Body of pancreas (tissue), 4 donors: ENCODE measurements at regions not wholly inside any gene's neighbourhood (a gene's known extent, or its start where the extent isn't known, plus 50 kb on each side); places are given as distances from the start of the nearest gene placed in this dataset.
"Not testable (repeated sequence)": the region's sequence is repeated elsewhere in the genome, so short reads cannot be mapped to it uniquely, and the experiment has no call there.

Source experiments
- ATAC-seq: fragments of 150-250 bp; one replicate; pipeline ENCODE4 v1.9.1; 2016
- DNase-seq, 4 donors: peaks; one replicate each; pipeline ENCODE4 v3.0.0-alpha.2; 2019
- H3K27ac ChIP-seq, 4 donors: fragments of 200-600 bp; sonication (generic); 1 replicate in 3 of 4; 2 replicates in 1 of 4; pipeline versions ENCODE4 v1.5.1 to v1.6.1; 2016 to 2019; ENCODE audit warnings: mild to moderate bottlenecking in 1 of 4, mixed read lengths in 1 of 4, moderate library complexity in 1 of 4
- H3K27me3 ChIP-seq, 2 donors: fragments of 200-600 bp; sonication (generic); one replicate each; pipeline ENCODE4 v1.6.0; 2016; ENCODE audit warnings: mild to moderate bottlenecking in 1 of 2
- H3K36me3 ChIP-seq, 2 donors: fragments of 200-600 bp; sonication (generic); replicated peaks in 1 of 2; 2 replicates each; pipeline ENCODE4 v1.5.1; 2016; ENCODE audit warnings: low read depth in 2 of 2; ENCODE audit not compliant: insufficient read depth in 1 of 2
- H3K4me1 ChIP-seq: fragments of 200-600 bp; sonication (generic); one replicate; pipeline ENCODE4 v1.6.0; 2016
- H3K4me3 ChIP-seq, 2 donors: fragments of 200-600 bp; sonication (generic); 1 replicate in 1 of 2; 2 replicates in 1 of 2; pipeline ENCODE4 v1.5.1; 2016 to 2019
- H3K9me3 ChIP-seq, 3 donors: fragments of 200-600 bp; sonication (generic); 1 replicate in 2 of 3; 2 replicates in 1 of 3; pipeline ENCODE4 v1.5.1; 2016
- POLR2A ChIP-seq, 3 donors: fragments of 450-650 bp; IDR thresholded peaks; one replicate each; pipeline ENCODE4 v1.6.1; 2016; ENCODE audit warnings: antibody characterized with exemption in 3 of 3, mild to moderate bottlenecking in 2 of 3
- WGBS, 2 donors: methylation state at CpG; one replicate each; pipeline ENCODE4 v1.1.5; 2017; 5-methylcytosine and 5-hydroxymethylcytosine counted together
- intact Hi-C: fragments of 100-400 bp; cut with DNase I; formaldehyde crosslinking; loops from one replicate; pipeline ENCODE4 v1.15.1; 2023
- TF ChIP-seq, protein P1 (sequence below), 7 experiments: fragments of 450-650 bp in 4 of 7; fragments of 200-600 bp in 3 of 7; sonication (generic) in 3 of 7; IDR thresholded peaks; one replicate each; pipeline ENCODE4 v1.5.1; 2016 to 2019; ENCODE audit warnings: antibody characterized with exemption in 7 of 7

GRCh38 chrX:65392284-65392683, 142.3 kb downstream of the LAS1L start:
- Histone ChIP-seq H3K27ac (no peak overlapping the region), H3K9me3 (no peaks in the 10 kb centered on the region), H3K4me1 (no peaks in the 10 kb centered on the region), H3K36me3 (no peaks in the 10 kb centered on the region), H3K4me3 (no peak overlapping the region), H3K27me3 (no peaks in the 10 kb centered on the region)
- 91% methylated on average over 8 of the region's 21 CpGs; no CpG with 5 or more reads in 1 of the 2 donors for WGBS, 2 donors
- intact Hi-C loops = no loop called here
- DNase-seq = no peak
- TF ChIP-seq, protein P1, sequence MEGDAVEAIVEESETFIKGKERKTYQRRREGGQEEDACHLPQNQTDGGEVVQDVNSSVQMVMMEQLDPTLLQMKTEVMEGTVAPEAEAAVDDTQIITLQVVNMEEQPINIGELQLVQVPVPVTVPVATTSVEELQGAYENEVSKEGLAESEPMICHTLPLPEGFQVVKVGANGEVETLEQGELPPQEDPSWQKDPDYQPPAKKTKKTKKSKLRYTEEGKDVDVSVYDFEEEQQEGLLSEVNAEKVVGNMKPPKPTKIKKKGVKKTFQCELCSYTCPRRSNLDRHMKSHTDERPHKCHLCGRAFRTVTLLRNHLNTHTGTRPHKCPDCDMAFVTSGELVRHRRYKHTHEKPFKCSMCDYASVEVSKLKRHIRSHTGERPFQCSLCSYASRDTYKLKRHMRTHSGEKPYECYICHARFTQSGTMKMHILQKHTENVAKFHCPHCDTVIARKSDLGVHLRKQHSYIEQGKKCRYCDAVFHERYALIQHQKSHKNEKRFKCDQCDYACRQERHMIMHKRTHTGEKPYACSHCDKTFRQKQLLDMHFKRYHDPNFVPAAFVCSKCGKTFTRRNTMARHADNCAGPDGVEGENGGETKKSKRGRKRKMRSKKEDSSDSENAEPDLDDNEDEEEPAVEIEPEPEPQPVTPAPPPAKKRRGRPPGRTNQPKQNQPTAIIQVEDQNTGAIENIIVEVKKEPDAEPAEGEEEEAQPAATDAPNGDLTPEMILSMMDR (IDR thresholded peaks at IDR 0.05) = no peak
- TF ChIP-seq POLR2A (IDR thresholded peaks at IDR 0.05) = no peak
- no peak for ATAC-seq

DNA sequence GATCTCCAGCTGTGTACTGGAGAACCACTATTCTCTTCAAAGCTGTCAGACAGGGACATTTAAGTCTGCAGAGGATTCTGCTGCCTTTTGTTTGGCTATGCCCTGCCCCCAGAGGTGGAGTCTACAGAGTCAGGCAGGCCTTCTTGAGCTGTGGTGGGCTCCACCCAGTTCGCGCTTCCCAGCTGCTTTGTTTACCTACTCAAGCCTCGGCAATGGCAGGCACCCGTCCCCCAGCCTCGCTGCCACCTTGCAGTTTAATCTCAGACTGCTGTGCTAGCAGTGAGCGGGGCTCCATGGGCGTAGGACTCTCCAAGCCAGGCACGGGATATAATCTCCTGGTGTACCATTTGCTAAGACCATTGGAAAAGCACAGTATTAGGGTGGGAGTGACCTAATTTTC, 145.5 kb downstream of the LAS1L start:
- intact Hi-C loops, H3K4me1 ChIP-seq, DNase-seq, H3K27me3 ChIP-seq, H3K36me3 ChIP-seq, H3K4me3 ChIP-seq, H3K9me3 ChIP-seq, ATAC-seq, H3K27ac ChIP-seq: not testable (repeated sequence)
- WGBS, 2 donors = 80 to 87% methylated on average over 1 to 5 of the region's 8 CpGs
